ENCODE measurements at regions not wholly inside any gene's neighbourhood (a gene's known extent, or its start where the extent isn't known, plus 50 kb on each side); places are given as distances from the start of the nearest gene placed in this dataset.

- TF ChIP-seq NFXL1 (IDR thresholded peaks at IDR 0.05; ENCODE audit: borderline replicate concordance) (no peak), ZNF274 (IDR thresholded peaks at IDR 0.05; ENCODE audit: insufficient read depth, insufficient read length) (no peak), EZH2 (IDR thresholded peaks at IDR 0.05; ENCODE audit: borderline replicate concordance, control insufficient read depth, low read depth, low read length) (no peak), EP300 (IDR thresholded peaks at IDR 0.05; ENCODE audit: borderline replicate concordance in 1 of 2, control insufficient read depth in 1 of 2, low read depth in 2 of 2, low read length in 2 of 2) (no peak)
Measured at GRCh38 chr18:21930177-21930576, 189.6 kb downstream of the MIB1 start (continued).

- Histone ChIP-seq H3K4me1 (ENCODE audit: control insufficient read depth, insufficient read depth, low read length) (no peaks in the 10 kb centered on the region), H3K36me3 (ENCODE audit: control insufficient read depth in 2 of 2, insufficient read depth in 2 of 2, low read length in 1 of 2) (no peaks in the 10 kb centered on the region), H2AFZ (ENCODE audit: control insufficient read depth, low read depth, low read length) (no peak overlapping the region), H3K79me2 (ENCODE audit: control insufficient read depth, insufficient read depth, low read length) (no peaks in the 10 kb centered on the region), H4K20me1 (ENCODE audit: control insufficient read depth, insufficient read depth) (no peaks in the 10 kb centered on the region), H3K9ac (ENCODE audit: control insufficient read depth, insufficient read depth, low read length) (no peak overlapping the region), H3K4me3 (no peak overlapping the region), H3K4me2 (ENCODE audit: control insufficient read depth, insufficient read depth) (no peak overlapping the region), H3K9me3 (replicated peaks; ENCODE audit: control insufficient read depth, insufficient read depth, low read length) (no peaks in the 10 kb centered on the region), H3K27ac (ENCODE audit: control insufficient read depth, insufficient read depth) (no peak overlapping the region), H3K27me3 (replicated peaks in 1 of 2; ENCODE audit: control insufficient read depth in 2 of 2, insufficient read depth in 2 of 2, low read length in 1 of 2) (no peaks in the 10 kb centered on the region; a peak in 1 of 4 replicates)
- no peak for TF ChIP-seq FOXM1 (IDR thresholded peaks at IDR 0.05; ENCODE audit: low read depth, low read length)
- TF ChIP-seq SMARCA5 (IDR thresholded peaks at IDR 0.05) = no peak
- no peak for TF ChIP-seq MLLT1 (IDR thresholded peaks at IDR 0.05)
- no peak for TF ChIP-seq ZNF274 (IDR thresholded peaks at IDR 0.05; ENCODE audit: insufficient read depth, insufficient read length)
- TF ChIP-seq E4F1 (IDR thresholded peaks at IDR 0.05; ENCODE audit: borderline replicate concordance, partially characterized antibody) = no peak
- ChIA-PET SMC1A (ENCODE audit: uncharacterized antibody, unreplicated experiment) (no interaction called here), CTCF (no interaction called here), RAD21 (ENCODE audit: unreplicated experiment) (no interaction called here), POLR2A (no interaction called here)
- in situ Hi-C loops (cut with MboI) = no loop called here
- no peak for DNase-seq (ENCODE audit: low read depth, low spot score)
- 16% methylated on average over 10 of the region's 10 CpGs for WGBS (ENCODE audit: insufficient coverage, insufficient replicate concordance, low lambda C conversion rate, missing lambda C conversion rate)
- ATAC-seq = no peak
- no peak for FAIRE-seq
- no TSS peak for BruUV-seq (replicated peaks)
- intact Hi-C loops (cut with micrococcal nuclease; ENCODE audit: unreplicated experiment) = no loop called here
Measured at GRCh38 chr18:21933931-21934765, 193.6 kb downstream of the MIB1 start.
